ENCODE measurements at regions not wholly inside any gene's neighbourhood (a gene's known extent, or its start where the extent isn't known, plus 50 kb on each side); places are given as distances from the start of the nearest gene placed in this dataset.
"Not testable (repeated sequence)": the region's sequence is repeated elsewhere in the genome, so short reads cannot be mapped to it uniquely, and the experiment has no call there.

GRCh38 chr6:22214314-22214713, 82.5 kb downstream of the PRL start:
- H3K4me1 Mint-ChIP-seq = no peaks in the 10 kb centered on the region
- Histone ChIP-seq H3K36me3 (ENCODE audit: control insufficient read depth, insufficient read depth, low read length) (no peaks in the 10 kb centered on the region), H3K27me3 (ENCODE audit: control insufficient read depth, insufficient read depth, low read length, poor library complexity, severe bottlenecking) (no peaks in the 10 kb centered on the region), H3K9ac (ENCODE audit: extremely low read depth, low read length, poor library complexity, severe bottlenecking) (no peak overlapping the region), H3K4me3 (ENCODE audit: low read length) (no peak overlapping the region), H3K4me1 (ENCODE audit: control insufficient read depth, insufficient read depth, low read length) (no peaks in the 10 kb centered on the region), H3K27ac (ENCODE audit: low read depth, low read length) (no peak overlapping the region), H3K9me3 (ENCODE audit: control insufficient read depth, low read length) (no peaks in the 10 kb centered on the region)
- H3K4me3 Mint-ChIP-seq = no peak overlapping the region
- TF ChIP-seq, protein P1, sequence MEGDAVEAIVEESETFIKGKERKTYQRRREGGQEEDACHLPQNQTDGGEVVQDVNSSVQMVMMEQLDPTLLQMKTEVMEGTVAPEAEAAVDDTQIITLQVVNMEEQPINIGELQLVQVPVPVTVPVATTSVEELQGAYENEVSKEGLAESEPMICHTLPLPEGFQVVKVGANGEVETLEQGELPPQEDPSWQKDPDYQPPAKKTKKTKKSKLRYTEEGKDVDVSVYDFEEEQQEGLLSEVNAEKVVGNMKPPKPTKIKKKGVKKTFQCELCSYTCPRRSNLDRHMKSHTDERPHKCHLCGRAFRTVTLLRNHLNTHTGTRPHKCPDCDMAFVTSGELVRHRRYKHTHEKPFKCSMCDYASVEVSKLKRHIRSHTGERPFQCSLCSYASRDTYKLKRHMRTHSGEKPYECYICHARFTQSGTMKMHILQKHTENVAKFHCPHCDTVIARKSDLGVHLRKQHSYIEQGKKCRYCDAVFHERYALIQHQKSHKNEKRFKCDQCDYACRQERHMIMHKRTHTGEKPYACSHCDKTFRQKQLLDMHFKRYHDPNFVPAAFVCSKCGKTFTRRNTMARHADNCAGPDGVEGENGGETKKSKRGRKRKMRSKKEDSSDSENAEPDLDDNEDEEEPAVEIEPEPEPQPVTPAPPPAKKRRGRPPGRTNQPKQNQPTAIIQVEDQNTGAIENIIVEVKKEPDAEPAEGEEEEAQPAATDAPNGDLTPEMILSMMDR (conservative IDR thresholded peaks at IDR 0.05) = no peak
- H3K27me3 Mint-ChIP-seq (ENCODE audit: insufficient read depth) = no peaks in the 10 kb centered on the region
- WGBS, 2 experiments (ENCODE audit: insufficient coverage in 1 of 2, insufficient read length in 1 of 2) = 74 to 80% methylated on average over 5 of the region's 5 CpGs
- no peaks in the 10 kb centered on the region for H3K36me3 Mint-ChIP-seq (ENCODE audit: low read depth)
- H3K27ac Mint-ChIP-seq = no peak overlapping the region
- peaks cover 1% of the 10 kb centered on the region for H3K9me3 Mint-ChIP-seq
- no peak for DNase-seq

DNA sequence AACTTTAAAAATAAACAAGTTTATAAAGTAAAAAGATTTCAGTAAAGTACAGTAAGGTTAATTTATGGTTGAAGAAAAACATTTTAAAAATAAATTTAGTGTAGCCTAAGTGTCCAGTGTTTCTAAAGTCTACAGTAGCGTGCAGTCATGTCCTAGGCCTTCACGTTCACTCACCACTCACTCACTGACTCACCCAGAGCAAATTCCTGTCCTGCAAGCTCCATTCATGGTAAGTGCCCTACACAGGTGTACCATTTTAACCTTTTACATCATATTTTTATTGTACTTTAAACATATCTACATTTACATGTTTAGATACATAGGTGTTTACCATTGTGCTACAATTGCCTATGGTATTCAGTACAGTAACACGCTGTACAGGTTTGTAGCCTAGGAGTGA, 81.4 kb downstream of the PRL start:
- not testable (repeated sequence) for H3K4me3 ChIP-seq (ENCODE audit: low read length); H3K4me1 ChIP-seq (ENCODE audit: control insufficient read depth, insufficient read depth, low read length); H3K4me3 Mint-ChIP-seq; H3K4me1 Mint-ChIP-seq; H3K9ac ChIP-seq (ENCODE audit: extremely low read depth, low read length, poor library complexity, severe bottlenecking); H3K27ac Mint-ChIP-seq; H3K36me3 Mint-ChIP-seq (ENCODE audit: low read depth); H3K27me3 ChIP-seq (ENCODE audit: control insufficient read depth, insufficient read depth, low read length, poor library complexity, severe bottlenecking); H3K9me3 ChIP-seq (ENCODE audit: control insufficient read depth, low read length); H3K27ac ChIP-seq (ENCODE audit: low read depth, low read length); H3K9me3 Mint-ChIP-seq; DNase-seq; H3K27me3 Mint-ChIP-seq (ENCODE audit: insufficient read depth); H3K36me3 ChIP-seq (ENCODE audit: control insufficient read depth, insufficient read depth, low read length)
- 94 to 99% methylated on average over 3 of the region's 3 CpGs for WGBS, 2 experiments (ENCODE audit: insufficient coverage in 1 of 2, insufficient read length in 1 of 2)

- Histone ChIP-seq H3K4me3 (ENCODE audit: low read length) (no peak overlapping the region), H3K9ac (ENCODE audit: extremely low read depth, low read length, poor library complexity, severe bottlenecking) (no peak overlapping the region), H3K9me3 (ENCODE audit: control insufficient read depth, low read length) (no peaks in the 10 kb centered on the region), H3K4me1 (ENCODE audit: control insufficient read depth, insufficient read depth, low read length) (no peaks in the 10 kb centered on the region), H3K36me3 (ENCODE audit: control insufficient read depth, insufficient read depth, low read length) (no peaks in the 10 kb centered on the region), H3K27ac (ENCODE audit: low read depth, low read length) (no peak overlapping the region), H3K27me3 (ENCODE audit: control insufficient read depth, insufficient read depth, low read length, poor library complexity, severe bottlenecking) (no peaks in the 10 kb centered on the region)
- Mint-ChIP-seq H3K4me1 (peaks cover 11% of the 10 kb centered on the region), H3K9me3 (peaks cover 1% of the 10 kb centered on the region), H3K27me3 (ENCODE audit: insufficient read depth) (no peaks in the 10 kb centered on the region), H3K27ac (no peak overlapping the region), H3K4me3 (no peak overlapping the region), H3K36me3 (ENCODE audit: low read depth) (no peaks in the 10 kb centered on the region)
- WGBS, 2 experiments (ENCODE audit: insufficient coverage in 1 of 2, insufficient read length in 1 of 2) = 96% methylated on average over 3 of the region's 3 CpGs
- TF ChIP-seq, protein P1 (conservative IDR thresholded peaks at IDR 0.05) = no peak
- DNase-seq = no peak
These were observed 78.4 kb downstream of the PRL start for GRCh38 chr6:22218410-22218809.

DNA sequence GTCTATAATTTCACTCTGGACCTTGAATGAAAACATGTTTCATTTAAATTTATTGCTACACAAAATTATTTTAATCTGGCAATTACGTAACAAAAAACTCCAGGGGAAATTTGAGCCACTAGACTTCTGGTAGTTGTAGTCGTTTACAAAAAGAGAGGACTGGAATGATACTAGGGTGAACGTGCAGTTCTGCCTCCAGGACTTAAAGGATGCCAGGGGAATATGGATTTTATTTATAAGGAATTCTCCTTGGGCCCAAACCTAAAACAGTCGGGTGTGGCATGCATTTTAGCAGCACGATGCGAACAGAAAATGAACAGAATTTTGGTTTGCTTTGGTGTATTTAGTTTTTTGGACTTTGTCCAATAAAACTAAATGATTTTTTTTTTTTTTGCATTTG, 76.9 kb downstream of the PRL start:
- H3K4me3 Mint-ChIP-seq = no peak overlapping the region
- Histone ChIP-seq H3K36me3 (ENCODE audit: control insufficient read depth, insufficient read depth, low read length) (no peaks in the 10 kb centered on the region), H3K4me1 (ENCODE audit: control insufficient read depth, insufficient read depth, low read length) (no peaks in the 10 kb centered on the region), H3K9ac (ENCODE audit: extremely low read depth, low read length, poor library complexity, severe bottlenecking) (no peak overlapping the region), H3K27ac (ENCODE audit: low read depth, low read length) (no peak overlapping the region), H3K9me3 (ENCODE audit: control insufficient read depth, low read length) (no peaks in the 10 kb centered on the region), H3K4me3 (ENCODE audit: low read length) (no peak overlapping the region), H3K27me3 (ENCODE audit: control insufficient read depth, insufficient read depth, low read length, poor library complexity, severe bottlenecking) (no peaks in the 10 kb centered on the region)
- TF ChIP-seq, protein P1 (conservative IDR thresholded peaks at IDR 0.05) = no peak
- no peak overlapping the region for H3K27ac Mint-ChIP-seq
- H3K9me3 Mint-ChIP-seq = peaks cover 1% of the 10 kb centered on the region
- peaks cover 11% of the 10 kb centered on the region for H3K4me1 Mint-ChIP-seq
- 94 to 100% methylated on average over 4 to 6 of the region's 6 CpGs for WGBS, 2 experiments (ENCODE audit: insufficient coverage in 1 of 2, insufficient read length in 1 of 2)
- no peak for DNase-seq
- H3K27me3 Mint-ChIP-seq (ENCODE audit: insufficient read depth) = no peaks in the 10 kb centered on the region
- no peaks in the 10 kb centered on the region for H3K36me3 Mint-ChIP-seq (ENCODE audit: low read depth)

Data from endodermal cell (in vitro differentiated cells).